Fibroblast of lung (primary cell): ENCODE measurements at regions not wholly inside any gene's neighbourhood (a gene's known extent, or its start where the extent isn't known, plus 50 kb on each side); places are given as distances from the start of the nearest gene placed in this dataset.

Source experiments
- DNase-seq, 2 donors: peaks; one replicate each; pipeline versions ENCODE4 v3.0.0 to v3.0.0-alpha.2; 2010; ENCODE audit warnings: low read depth in 2 of 2
- H2AFZ ChIP-seq: 2 replicates; pipeline ENCODE4 v1.5.1; 2012; ENCODE audit warnings: low read length, control low read depth, inconsistent platforms
- H3K27ac ChIP-seq: 2 replicates; pipeline ENCODE4 v1.5.1; 2011; ENCODE audit warnings: low read length, control low read depth; ENCODE audit not compliant: insufficient read depth
- H3K27me3 ChIP-seq: 2 replicates; pipeline ENCODE4 v1.5.1; 2011; ENCODE audit warnings: mild to moderate bottlenecking, low read length; ENCODE audit not compliant: control insufficient read depth, insufficient read depth
- H3K36me3 ChIP-seq: 2 replicates; pipeline ENCODE4 v1.5.1; 2011; ENCODE audit warnings: low read length; ENCODE audit not compliant: control insufficient read depth, insufficient read depth
- H3K4me1 ChIP-seq: 2 replicates; pipeline ENCODE4 v1.5.1; 2011; ENCODE audit warnings: low read length; ENCODE audit not compliant: control insufficient read depth, insufficient read depth; ENCODE audit errors: extremely low read depth
- H3K4me2 ChIP-seq: 2 replicates; pipeline ENCODE4 v1.5.1; 2011; ENCODE audit warnings: low read length, control low read depth; ENCODE audit not compliant: insufficient read depth; ENCODE audit errors: extremely low read depth
- H3K4me3 ChIP-seq, 4 experiments: fragments of 200-600 bp in 1 of 4; sonication (generic) in 1 of 4; replicated peaks in 1 of 4; 2 replicates each; pipeline ENCODE4 v1.5.1; 2011 to 2016; ENCODE audit warnings: low read length in 4 of 4, low read depth in 3 of 4, mild to moderate bottlenecking in 3 of 4, control low read depth in 2 of 4, inconsistent platforms in 1 of 4, mixed read lengths in 1 of 4; ENCODE audit not compliant: insufficient read depth in 1 of 4; ENCODE audit errors: control extremely low read depth in 1 of 4
- H3K79me2 ChIP-seq: 2 replicates; pipeline ENCODE4 v1.5.1; 2012; ENCODE audit warnings: mild to moderate bottlenecking, low read length, inconsistent platforms; ENCODE audit not compliant: control insufficient read depth, insufficient read depth
- H3K9ac ChIP-seq: 2 replicates; pipeline ENCODE4 v1.5.1; 2011; ENCODE audit warnings: mild to moderate bottlenecking, low read length, control low read depth; ENCODE audit not compliant: insufficient read depth
- H3K9me3 ChIP-seq: 2 replicates; pipeline ENCODE4 v1.5.1; 2012; ENCODE audit warnings: low read depth, low read length; ENCODE audit not compliant: control insufficient read depth, insufficient read depth
- H4K20me1 ChIP-seq: 2 replicates; pipeline ENCODE4 v1.5.1; 2011; ENCODE audit warnings: low read length; ENCODE audit not compliant: control insufficient read depth, insufficient read depth; ENCODE audit errors: extremely low read depth
- CTCF ChIP-seq, 2 donors: IDR thresholded peaks in 1 of 2; conservative IDR thresholded peaks in 1 of 2; 1 replicate in 1 of 2; 2 replicates in 1 of 2; pipeline ENCODE4 v1.5.1; 2011 to 2012; ENCODE audit warnings: low read length in 2 of 2, control low read depth in 1 of 2, inconsistent platforms in 1 of 2, low read depth in 1 of 2, mild to moderate bottlenecking in 1 of 2
- EZH2 ChIP-seq: IDR thresholded peaks from 2 replicates; pipeline ENCODE4 v1.5.1; 2012; ENCODE audit warnings: low read length, control low read depth, mild to moderate bottlenecking; ENCODE audit errors: missing control alignments

- Histone ChIP-seq H3K27me3 (no peaks in the 10 kb centered on the region), H3K4me1 (no peaks in the 10 kb centered on the region), H4K20me1 (no peaks in the 10 kb centered on the region), H3K27ac (no peak overlapping the region), H3K79me2 (no peaks in the 10 kb centered on the region), H3K4me2 (no peak overlapping the region), H3K4me3 (no peak overlapping the region), H3K9me3 (no peaks in the 10 kb centered on the region), H2AFZ (no peak overlapping the region), H3K9ac (no peak overlapping the region), H3K36me3 (no peaks in the 10 kb centered on the region)
- TF ChIP-seq CTCF (conservative IDR thresholded peaks at IDR 0.05 in 1 of 2, IDR thresholded peaks at IDR 0.05 in 1 of 2; ENCODE audit: low read depth in 1 of 2, low read length in 2 of 2): no peak
- no peak for TF ChIP-seq EZH2
- DNase-seq: no peak
Observed at GRCh38 chr13:62631619-62632018, 1216.0 kb upstream of the PCDH20 start.

- no peak overlapping the region for H3K9ac ChIP-seq
Observed at GRCh38 chr13:62631124-62631523, 1215.5 kb upstream of the PCDH20 start.

GRCh38 chr13:62629618-62630017, 1214.0 kb upstream of the PCDH20 start:
- no peaks in the 10 kb centered on the region for H3K9me3 ChIP-seq
- no peaks in the 10 kb centered on the region for H3K4me1 ChIP-seq
- H3K36me3 ChIP-seq: no peaks in the 10 kb centered on the region
- H3K4me3 ChIP-seq: no peak overlapping the region
- H2AFZ ChIP-seq: no peak overlapping the region
- H4K20me1 ChIP-seq: no peaks in the 10 kb centered on the region
- no peaks in the 10 kb centered on the region for H3K27me3 ChIP-seq
- no peak overlapping the region for H3K27ac ChIP-seq
- no peak overlapping the region for H3K9ac ChIP-seq
- H3K79me2 ChIP-seq: no peaks in the 10 kb centered on the region
- no peak for DNase-seq
- TF ChIP-seq CTCF (conservative IDR thresholded peaks at IDR 0.05 in 1 of 2, IDR thresholded peaks at IDR 0.05 in 1 of 2; ENCODE audit: low read depth in 1 of 2, low read length in 2 of 2) (no peak), EZH2 (no peak)
- no peak overlapping the region for H3K4me2 ChIP-seq

More at GRCh38 chr13:62631124-62631523, 1215.5 kb upstream of the PCDH20 start:
- no peak for TF ChIP-seq CTCF (conservative IDR thresholded peaks at IDR 0.05 in 1 of 2, IDR thresholded peaks at IDR 0.05 in 1 of 2; ENCODE audit: low read depth in 1 of 2, low read length in 2 of 2)
- no peak for DNase-seq
- H2AFZ ChIP-seq: no peak overlapping the region
- H4K20me1 ChIP-seq: no peaks in the 10 kb centered on the region
- H3K9me3 ChIP-seq: no peaks in the 10 kb centered on the region
- H3K4me2 ChIP-seq: no peak overlapping the region
- H3K27ac ChIP-seq: no peak overlapping the region
- H3K79me2 ChIP-seq: no peaks in the 10 kb centered on the region
- H3K4me3 ChIP-seq: no peak overlapping the region
- no peaks in the 10 kb centered on the region for H3K27me3 ChIP-seq
- H3K36me3 ChIP-seq: no peaks in the 10 kb centered on the region
- no peaks in the 10 kb centered on the region for H3K4me1 ChIP-seq
